Activated CD4-positive, alpha-beta T cell treated with anti-CD3 and anti-CD28 coated beads, Interleukin-2, amount 50 U/mL, for 16 hours (primary cell): ENCODE measurements at regions not wholly inside any gene's neighbourhood (a gene's known extent, or its start where the extent isn't known, plus 50 kb on each side); places are given as distances from the start of the nearest gene placed in this dataset.

Source experiments
- DNase-seq: peaks from one replicate; pipeline ENCODE4 v3.0.0-alpha.2; 2020

DNA sequence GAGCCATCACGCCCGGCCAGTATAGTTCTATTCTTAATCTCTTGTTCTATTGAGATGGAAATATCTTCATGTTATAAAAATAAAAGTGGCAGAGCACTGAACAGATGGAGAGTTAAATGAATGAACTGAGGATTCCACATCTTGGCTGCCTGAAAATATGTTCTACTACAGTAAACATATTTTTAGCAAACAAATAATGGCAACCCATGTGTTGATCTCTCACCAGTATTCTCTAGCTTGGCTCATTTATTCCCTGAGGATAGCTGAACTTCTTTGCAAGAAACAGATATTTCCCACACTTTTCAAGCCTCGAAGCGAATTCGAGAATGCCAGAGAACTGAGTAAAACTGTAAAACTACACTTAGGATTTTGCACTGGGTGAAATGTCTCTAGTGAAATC, 58.9 kb downstream of the DIRAS3 start:
- DNase-seq = no peak

DNA sequence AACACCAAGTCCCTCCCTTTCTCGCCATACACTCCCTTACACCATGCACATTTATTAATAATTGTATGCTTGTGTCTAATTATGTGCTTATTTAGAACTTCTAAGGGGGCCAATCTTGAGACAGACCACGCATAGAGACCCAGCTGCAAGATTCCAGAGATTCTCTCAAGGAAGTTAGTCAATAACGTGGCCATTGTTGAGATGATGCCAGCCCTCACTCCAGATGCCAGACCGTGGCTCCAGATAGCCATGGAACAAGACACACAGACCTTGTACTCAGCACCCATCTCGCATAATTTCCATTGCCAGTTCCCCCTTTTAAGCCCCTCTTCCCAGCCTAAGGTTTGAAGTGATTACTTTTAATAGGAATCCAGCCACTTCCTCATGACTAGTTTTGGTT, 62.4 kb downstream of the DIRAS3 start:
- no peak for DNase-seq

DNA sequence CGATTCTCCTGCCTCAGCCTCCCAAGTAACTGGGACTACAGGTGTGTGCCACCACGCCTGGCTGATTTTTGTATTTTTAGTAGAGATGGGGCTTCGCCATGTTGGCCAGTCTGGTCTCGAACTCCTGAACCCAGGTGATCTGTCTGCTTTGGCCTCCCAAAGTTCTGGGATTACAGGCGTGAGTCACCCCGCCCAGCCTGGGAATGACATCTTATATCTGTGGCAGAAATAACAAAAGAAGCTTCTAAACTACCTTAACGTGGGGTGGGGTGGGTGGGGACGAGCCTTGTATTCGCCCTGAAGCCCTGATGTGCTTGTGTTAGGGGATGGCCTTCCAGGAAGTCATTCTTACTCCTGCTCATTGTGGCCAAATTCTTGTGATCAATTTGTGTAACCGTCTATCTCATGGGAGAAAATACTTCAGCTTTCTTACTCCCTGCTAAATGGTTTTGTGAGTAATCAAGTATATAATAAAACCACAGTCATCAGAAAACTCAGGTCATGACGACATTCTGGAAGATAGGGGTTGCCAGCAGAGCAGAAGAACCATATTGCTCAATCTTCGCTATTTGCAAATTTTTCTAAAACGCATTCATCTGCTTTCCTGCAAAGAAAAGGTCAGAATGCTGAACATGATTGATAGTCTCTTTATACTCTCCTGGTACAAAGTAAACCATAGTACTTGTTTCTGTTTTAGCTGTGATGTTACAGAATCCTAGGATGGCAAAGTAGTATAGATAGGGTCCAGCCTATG, 63.2 kb downstream of the DIRAS3 start:
- DNase-seq = no peak

DNA sequence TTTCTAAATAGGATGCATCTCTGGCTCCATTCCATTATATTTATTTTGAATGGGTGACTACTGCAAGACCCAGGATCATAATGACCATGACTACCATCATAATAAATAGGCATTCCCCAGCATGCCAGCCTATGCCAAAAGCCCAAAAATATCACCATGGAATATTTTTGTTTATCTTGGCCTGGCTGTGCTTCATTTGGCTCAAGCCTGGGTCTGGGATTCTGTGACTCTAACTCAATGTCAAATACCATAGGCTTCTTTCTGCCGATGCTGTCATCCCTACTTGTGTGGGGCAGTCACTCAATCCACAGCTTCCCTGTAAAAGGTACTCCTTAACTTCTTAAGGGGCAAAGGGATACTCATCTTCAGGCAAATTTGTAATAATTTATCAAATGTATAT, 66.6 kb downstream of the DIRAS3 start:
- DNase-seq = no peak

DNA sequence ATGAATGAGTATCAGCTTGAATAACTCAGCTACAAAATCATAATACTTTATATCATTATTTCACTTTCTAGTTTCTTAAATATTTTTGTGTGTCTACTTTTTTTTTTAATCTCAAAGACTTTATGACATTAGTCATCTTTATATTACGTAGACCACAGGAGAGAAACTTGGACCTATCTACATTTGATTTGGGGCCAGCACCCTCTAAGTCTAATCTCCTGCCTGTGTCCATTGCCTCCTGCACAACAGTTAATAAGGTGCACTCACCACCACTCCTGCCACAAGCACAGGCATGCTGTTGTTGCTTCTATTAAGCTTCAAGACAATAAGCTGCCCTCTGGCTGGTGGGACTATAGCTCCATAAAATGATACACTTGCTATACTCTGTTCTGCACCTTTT, 70.4 kb downstream of the DIRAS3 start:
- no peak for DNase-seq

DNA sequence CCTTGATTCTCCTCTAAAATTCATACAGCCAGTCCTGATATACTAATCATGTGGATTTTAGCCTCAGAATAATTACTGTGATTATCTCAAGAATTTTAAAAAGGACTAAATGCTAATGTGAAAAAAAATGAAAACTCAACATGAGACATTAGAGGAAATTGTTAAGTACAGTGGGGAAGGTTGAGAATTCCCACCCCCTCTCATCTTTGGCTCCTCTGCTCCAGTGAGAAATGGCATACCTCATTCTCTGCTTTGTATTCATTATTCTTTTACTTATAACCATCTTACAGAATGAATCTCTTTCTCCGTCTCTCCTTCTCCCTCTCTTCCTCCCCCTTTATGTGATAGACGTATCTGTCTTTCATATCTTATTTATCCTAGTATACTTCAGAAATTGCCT, 70.9 kb downstream of the DIRAS3 start:
- DNase-seq = no peak

DNA sequence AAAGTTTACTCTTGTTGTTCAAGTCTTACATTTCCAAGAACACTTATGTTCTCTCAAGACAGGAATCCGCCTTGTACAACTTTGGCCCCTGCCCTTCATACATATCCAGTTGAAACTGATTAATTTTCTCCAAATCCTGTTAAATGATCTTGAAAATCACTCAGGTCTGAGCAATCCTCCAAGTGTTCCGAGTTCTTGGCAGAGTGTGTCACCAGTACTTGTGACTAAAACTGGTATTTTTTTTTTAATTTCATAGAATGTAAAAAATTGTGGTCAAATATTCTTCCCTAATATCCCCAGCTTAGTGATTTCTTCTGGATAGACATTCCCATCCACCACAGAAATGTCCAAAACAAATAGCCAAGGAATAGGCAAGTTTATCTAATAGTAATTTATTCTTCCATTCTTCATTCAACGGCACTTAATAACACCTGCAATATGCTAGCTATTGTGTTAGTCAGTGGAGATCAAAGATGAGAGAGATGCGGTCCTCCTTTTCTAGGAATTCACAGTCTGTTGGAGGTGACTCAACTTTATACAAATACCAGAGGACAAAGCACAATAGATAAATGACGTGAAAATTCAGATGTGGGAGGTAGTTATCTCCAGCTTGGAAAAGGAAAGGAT, 71.4 kb downstream of the DIRAS3 start:
- DNase-seq = no peak

DNA sequence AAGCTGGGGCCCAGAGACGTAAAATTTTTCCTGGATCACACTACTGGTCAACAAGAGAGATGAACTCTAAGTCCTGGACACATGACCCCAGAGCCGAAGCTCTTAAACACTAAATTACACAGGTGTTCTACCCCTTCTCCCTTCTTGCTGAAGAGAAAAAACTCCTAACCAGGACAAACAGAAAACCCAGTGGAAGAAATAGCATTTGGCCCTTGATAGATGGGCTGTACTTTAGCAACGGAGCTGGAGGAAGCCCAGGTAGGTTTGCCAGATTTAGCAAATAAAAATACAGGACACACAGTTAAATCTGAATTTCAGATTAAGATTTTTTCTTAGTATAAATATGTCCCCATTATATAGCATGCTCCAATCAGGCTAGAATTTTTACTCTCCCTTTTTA, 72.7 kb downstream of the DIRAS3 start:
- no peak for DNase-seq

DNA sequence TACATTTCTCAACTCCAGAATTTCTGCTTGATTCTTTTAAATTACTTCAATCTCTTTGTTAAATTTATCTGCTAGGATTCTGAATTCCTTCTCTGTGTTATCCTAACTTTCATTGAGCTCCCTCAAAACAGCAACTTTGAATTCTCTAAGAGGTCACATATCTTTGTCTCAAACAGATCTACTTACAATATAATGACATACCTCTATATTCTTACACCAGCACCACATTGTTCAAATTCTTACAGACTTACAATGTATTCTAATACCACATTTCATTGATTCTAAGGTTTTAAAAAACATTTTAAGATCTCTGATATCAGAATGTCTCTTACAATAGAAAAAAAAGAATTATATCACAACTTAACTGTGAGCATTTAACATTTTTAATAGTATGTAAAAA, 77.4 kb downstream of the DIRAS3 start:
- no peak for DNase-seq

DNA sequence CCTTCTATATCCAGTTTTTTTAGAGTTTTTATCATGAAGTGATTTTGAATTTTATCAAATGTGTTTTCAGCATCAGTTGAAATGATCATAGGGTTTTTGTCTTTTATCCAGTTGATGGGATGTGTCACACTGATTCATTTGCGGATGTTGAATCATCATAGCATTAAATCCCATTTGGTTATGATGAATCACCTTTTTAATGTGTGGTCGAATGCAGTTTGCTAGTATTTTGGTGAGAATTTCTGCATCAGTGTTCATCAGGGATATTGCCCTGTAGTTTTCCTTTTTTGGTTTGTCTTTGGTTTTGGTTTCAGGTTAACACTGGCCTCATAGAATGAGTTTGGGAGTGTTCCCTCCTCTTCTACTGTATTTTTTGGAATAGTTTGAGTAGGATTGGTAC, 80.3 kb downstream of the DIRAS3 start:
- DNase-seq = no peak

DNA sequence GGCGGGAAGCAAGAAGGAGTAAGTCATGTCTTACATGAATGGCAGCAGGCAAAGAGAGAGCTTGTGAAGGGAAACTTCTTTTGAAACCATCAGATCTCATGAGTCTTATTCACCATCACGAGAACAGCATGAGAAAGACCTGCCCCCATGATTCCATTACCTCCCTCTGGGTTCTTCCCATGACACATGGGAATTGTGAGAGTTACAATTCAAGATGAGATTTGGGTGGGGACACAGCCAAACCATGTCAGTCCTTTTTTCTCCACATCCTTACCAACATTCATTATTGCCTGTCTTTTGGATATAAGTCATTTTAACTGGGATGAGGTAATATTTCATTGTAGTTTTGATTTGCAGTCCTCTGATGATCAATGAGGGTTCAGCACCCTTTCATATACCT, 81.0 kb downstream of the DIRAS3 start:
- DNase-seq = no peak

DNA sequence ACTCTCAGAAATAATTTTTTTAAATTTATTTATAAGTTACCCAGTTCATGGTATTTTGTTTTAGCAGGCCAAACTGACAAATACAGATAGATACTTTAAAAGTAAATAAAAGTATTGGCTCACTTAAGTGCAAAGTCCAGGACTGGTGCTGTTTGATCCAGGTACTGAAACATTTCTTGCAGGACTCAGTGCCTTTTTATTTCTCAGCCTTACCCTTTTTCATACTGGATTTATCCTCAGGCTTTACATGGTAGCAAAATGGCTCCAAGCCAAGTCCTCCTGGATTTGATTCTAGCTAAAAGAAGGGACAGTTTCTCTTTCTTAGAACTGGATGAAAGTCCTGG, 83.8 kb downstream of the DIRAS3 start:
- DNase-seq = no peak

DNA sequence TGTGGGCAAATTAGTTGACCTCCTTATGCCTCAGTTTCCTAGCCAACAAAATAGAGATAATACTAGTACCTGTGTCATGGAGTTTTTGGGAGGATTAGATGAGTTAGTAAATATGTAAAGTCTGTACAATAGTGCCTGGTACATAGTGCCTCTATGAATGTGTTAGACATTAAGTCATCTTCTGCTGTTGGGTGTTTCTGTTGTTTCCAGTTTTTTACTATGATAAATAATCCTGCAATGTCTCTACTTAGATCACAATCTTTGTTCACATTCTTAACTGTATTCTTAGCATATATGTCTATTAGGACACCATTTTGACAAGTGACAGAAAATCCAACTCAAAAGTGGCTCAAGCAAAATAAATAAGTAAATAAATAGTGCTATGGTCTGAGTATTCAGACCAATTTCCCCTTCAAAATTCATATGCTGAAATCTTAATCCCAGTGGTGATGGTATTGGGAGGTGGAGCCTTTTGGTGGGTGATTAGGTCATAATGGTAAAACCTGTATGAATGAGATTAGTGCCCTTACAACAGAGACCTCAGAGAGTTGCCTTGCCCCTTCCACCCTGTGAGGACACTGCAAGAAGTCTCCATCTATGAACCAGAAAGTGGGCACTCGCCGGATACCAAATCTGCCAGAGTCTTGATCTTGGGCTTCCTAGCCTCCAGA, 84.3 kb downstream of the DIRAS3 start:
- DNase-seq = no peak

DNA sequence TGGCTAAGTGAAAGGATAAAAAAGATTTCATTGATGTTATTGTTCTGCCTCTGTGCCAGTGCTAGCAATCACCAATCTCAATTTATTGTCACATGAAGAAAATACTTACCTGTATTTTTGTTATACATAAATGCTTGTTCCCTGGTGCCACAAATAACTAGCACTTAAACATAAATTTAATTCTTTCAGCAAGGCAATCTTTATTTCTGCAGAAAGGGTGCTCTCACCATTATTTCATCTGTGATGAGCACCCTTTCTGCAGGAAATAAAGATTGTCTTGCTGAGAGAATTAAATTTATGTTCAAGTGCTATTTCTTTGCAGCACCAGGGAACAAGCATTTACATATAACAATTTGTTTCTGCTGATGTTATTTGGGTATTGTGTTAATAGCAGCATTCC, 87.2 kb downstream of the DIRAS3 start:
- no peak for DNase-seq

DNA sequence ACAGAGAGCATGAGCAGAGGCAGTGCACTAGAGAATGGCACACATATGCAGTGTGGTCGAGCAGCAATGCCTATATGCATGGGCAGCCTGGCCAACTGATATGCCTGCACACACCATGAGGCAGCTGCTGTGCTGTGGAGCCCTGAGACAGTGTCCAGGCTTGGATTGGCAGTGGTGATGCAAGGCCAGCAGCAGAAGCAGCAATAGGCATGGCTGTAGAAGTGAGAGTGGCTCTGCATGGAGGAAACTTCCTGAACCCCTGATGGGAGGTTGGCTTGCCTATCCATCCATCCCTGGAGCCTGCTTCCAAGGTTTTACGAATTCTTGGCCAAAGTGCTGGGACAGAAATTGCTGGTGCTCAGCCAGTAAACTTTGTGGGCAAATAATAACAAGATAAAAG, 89.7 kb downstream of the DIRAS3 start:
- DNase-seq = no peak

DNA sequence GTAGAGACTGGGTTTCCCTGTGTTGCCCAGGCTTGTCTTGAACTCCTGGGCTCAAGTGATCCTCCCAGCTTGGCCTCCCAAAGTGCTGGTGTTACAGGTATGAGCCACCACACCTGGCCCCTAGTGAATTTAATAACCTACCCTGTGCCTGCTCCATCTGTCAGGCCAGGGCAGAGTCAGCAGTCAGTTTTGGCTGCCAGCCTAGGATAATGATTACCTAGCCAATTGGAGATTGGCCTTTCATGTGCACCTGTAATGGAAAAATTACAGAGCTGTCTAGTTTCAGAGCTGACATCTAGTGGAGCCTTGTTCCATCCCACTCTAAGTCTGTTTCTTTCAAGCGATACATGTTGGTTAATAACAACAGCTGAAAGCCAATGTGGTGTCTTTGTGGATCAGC, 92.0 kb downstream of the DIRAS3 start:
- DNase-seq = no peak

DNA sequence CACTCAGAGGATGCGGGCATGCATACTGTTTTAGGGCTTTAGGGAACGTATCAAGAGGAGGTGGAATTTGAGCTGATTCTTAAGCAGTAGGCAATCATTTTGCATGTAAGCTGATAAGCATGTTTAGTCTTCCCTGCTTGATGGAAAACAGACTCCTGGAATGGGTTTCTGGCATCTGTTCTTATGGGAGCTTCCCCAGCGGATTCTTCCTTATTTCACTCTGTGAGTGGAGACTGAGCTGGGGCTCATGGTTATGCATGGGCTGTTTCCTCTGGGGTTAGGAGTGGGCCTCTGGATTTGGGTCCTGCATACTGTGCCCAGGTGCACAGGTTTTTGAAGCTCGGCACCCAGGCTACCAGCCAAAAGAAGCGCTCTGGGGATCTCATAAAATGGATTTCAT, 93.4 kb downstream of the DIRAS3 start:
- no peak for DNase-seq

DNA sequence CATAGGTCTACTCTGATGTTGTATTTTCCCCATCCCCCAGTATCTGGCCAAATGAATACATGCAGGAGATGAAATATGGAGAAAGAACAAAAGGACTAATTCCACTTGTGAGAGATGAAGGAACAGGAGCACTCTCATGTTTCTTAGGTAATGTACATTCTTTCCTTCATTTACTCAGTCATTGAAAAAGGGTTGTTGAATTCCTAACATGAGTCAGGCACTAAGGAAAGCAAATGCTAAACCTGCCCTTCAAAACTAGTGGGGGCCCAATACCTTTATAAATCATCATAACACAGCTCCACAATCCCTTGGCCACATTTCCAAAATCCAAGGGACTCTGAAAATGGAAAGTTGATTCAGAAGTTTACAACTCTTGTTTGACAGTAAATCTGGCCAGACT, 94.3 kb downstream of the DIRAS3 start:
- no peak for DNase-seq

DNA sequence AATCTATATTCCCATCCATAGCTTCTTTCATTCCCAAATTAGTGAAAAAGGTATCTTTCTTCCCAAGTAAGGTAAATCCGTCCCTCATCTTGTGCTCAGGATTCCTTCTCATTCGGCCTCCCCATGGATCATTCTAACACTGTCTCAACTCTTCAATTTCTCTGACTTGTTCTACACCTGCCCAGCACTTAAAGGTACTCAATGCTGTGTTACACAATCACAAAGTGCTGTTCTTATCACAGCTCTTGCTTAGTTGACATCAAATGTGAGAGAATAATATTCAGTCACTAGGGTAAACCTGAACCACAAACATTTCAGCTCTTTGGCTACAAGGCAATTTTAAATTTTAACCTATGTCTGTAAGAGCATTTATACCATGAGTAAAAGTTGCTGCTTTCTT, 94.8 kb downstream of the DIRAS3 start:
- DNase-seq = no peak

DNA sequence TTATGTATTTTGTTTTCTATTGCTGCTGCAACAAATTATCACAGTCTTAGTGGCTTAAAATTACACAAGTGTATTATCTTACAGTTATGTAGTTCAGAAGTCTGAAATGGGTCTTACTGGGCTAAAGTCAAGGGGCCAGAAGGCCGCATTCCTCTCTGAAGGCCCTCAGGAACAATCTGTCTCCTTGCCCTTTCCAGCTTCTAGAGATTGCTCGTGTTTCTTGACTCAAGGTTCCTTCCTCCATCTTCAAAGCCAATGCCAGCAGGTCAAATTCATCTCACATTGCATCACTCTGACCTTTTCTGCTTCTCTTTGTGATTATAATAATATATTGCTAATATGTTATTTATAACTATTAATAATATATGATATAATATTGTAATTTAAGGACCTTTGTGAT, 97.1 kb downstream of the DIRAS3 start:
- DNase-seq = no peak

DNA sequence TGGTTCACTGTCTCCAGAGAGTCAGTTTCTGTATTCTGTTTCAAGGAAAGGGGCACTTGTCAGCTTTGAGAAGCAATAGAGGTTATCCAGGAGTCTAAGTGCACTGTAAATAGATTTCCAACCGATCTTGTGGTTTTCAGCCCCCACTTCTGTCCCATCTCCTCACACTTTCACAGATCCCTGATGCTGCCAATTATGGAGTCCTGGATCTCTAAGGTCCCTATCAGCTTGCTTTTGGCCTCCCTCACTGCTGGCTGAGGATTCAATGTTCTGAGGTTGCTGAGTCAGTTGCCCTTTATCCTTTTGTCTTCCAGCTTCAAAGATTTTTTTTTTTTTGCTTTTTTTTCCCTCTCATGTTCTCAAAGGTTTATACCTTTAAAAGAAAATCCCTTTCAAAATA, 98.4 kb downstream of the DIRAS3 start:
- DNase-seq = no peak

DNA sequence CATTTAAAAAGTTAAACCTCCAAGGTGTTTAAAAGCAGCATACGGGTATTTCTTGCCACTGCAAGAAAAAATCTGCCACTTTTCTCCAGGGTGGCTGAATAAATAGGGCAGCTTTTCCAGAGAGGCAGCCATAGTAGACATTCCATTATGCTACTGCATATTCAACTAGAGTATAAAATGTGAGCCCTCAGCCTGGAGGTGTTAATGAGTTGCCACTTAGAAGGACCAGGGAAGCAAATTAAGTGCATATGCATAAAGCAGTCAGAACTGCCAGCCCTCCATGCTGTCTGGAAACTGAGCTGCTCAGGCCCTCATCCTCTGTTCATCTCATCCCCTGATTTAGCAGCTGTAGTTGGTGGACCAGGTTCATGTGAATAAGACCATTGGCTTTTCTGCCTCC, 99.4 kb downstream of the DIRAS3 start:
- DNase-seq = no peak

DNA sequence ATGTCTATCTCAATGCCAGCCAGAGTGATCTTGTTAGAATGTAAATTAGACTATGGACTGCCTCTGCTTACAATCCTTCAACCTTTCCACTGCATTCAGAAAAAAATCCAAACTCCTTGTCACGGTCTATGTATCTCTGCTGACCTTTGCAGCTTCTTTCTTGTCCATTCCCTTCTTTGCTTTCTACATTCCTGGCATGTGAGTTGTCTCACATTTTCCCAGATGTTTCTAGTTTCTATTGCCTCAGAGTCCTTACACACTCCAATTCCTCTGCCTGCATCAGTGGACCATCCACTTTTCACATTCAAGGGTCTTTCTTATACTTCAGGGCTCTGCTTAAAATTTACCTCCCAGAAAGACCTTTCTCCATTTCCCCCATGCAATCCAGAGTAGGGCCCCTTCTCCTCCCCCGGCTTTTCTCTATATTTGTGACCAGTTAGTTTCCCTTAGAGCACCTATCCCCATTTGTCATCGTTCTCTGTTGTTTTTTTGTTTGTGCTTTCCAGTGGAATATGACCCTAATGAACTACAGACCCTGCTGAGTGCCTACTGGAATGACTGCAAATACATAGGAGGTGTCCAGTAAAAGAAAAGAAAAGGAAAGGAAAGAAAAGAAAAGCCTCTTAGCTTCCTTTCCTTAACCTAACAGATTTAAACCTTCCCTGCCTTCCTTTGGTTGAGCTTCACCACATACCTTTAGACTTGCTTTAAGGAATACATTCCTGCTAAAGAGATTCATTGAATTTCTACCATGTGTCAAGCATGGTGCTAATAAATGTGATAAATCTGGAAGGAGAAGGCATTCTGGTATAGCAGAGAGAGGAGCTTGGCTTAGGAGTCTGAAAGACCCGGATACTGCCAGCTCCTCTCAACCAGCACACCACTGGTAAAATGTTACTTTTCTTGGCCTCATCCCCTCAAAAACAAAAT, 102.0 kb downstream of the DIRAS3 start:
- no peak for DNase-seq

DNA sequence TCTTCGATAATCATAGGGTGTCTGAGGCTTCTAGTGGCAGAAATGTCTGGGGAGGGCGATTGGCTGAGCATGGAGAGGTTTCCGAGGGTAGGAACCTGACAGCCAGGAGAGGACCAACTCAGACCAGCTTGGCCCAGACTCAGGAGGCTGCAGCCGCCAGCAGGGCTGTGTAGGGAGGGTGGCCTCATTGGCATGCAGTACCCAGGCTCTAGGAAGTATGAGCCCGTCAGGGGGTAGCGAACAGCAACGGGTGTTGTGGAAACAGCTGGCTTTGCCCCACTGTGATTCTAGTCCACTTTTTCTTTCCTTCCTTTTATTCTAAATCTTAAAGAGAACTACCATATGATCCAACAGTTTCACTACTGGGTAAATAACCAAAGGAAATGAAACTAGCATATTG, 103.3 kb downstream of the DIRAS3 start:
- DNase-seq = no peak
